Progenitor cell of endocrine pancreas (in vitro differentiated cells): ENCODE measurements at regions not wholly inside any gene's neighbourhood (a gene's known extent, or its start where the extent isn't known, plus 50 kb on each side); places are given as distances from the start of the nearest gene placed in this dataset.

Experiments used
- DNase-seq: peaks from one replicate; pipeline ENCODE4 v3.0.0; 2021; ENCODE audit warnings: low spot score; ENCODE audit not compliant: unreplicated experiment
- H3K27ac Mint-ChIP-seq: 2 replicates; pipeline ENCODE4 v1.8.0; 2021; ENCODE audit warnings: mild to moderate bottlenecking, moderate library complexity, mixed read lengths
- H3K27me3 Mint-ChIP-seq: 2 replicates; pipeline ENCODE4 v1.8.0; 2021; ENCODE audit warnings: mixed read lengths
- H3K36me3 Mint-ChIP-seq: 2 replicates; pipeline ENCODE4 v1.8.0; 2022; ENCODE audit warnings: mixed read lengths; ENCODE audit not compliant: insufficient read depth
- H3K4me1 Mint-ChIP-seq: 2 replicates; pipeline ENCODE4 v1.8.0; 2021; ENCODE audit warnings: low read depth, mixed read lengths
- H3K4me3 Mint-ChIP-seq: 2 replicates; pipeline ENCODE4 v1.8.0; 2021; ENCODE audit warnings: low read depth, mild to moderate bottlenecking, moderate library complexity, mixed read lengths
- H3K9me3 Mint-ChIP-seq: 2 replicates; pipeline ENCODE4 v1.8.0; 2021; ENCODE audit warnings: low read depth, mixed read lengths
- CTCF ChIP-seq: fragments of 200-600 bp; sonication (generic); IDR thresholded peaks from one replicate; pipeline ENCODE4 v1.5.0; 2021; ENCODE audit warnings: antibody characterized with exemption, mild to moderate bottlenecking; ENCODE audit not compliant: unreplicated experiment

GRCh38 chr3:117298273-117298672 is 588.7 kb downstream of the TUSC7 start:
- no peak for DNase-seq
- TF ChIP-seq CTCF, result no peak
- Mint-ChIP-seq H3K4me1 (peaks cover 4% of the 10 kb centered on the region), H3K27me3 (no peaks in the 10 kb centered on the region), H3K9me3 (no peaks in the 10 kb centered on the region), H3K36me3 (no peaks in the 10 kb centered on the region), H3K4me3 (no peak overlapping the region), H3K27ac (no peak overlapping the region)

- Mint-ChIP-seq H3K27ac (no peak overlapping the region), H3K9me3 (no peaks in the 10 kb centered on the region), H3K27me3 (no peaks in the 10 kb centered on the region), H3K4me3 (no peak overlapping the region), H3K36me3 (no peaks in the 10 kb centered on the region), H3K4me1 (no peaks in the 10 kb centered on the region)
- TF ChIP-seq CTCF, result no peak
- DNase-seq, result no peak
Observed at GRCh38 chr3:117302428-117302827, 592.8 kb downstream of the TUSC7 start.

GRCh38 chr3:117303443-117303842 is 593.9 kb downstream of the TUSC7 start:
- no peak for TF ChIP-seq CTCF
- H3K36me3 Mint-ChIP-seq, result no peaks in the 10 kb centered on the region
- no peaks in the 10 kb centered on the region for H3K4me1 Mint-ChIP-seq
- H3K9me3 Mint-ChIP-seq, result no peaks in the 10 kb centered on the region
- no peak for DNase-seq
- no peaks in the 10 kb centered on the region for H3K27me3 Mint-ChIP-seq
- no peak overlapping the region for H3K27ac Mint-ChIP-seq
- no peak overlapping the region for H3K4me3 Mint-ChIP-seq

- no peak overlapping the region for H3K27ac Mint-ChIP-seq
- no peaks in the 10 kb centered on the region for H3K4me1 Mint-ChIP-seq
- H3K4me3 Mint-ChIP-seq, result no peak overlapping the region
- H3K27me3 Mint-ChIP-seq, result no peaks in the 10 kb centered on the region
- no peaks in the 10 kb centered on the region for H3K9me3 Mint-ChIP-seq
- H3K36me3 Mint-ChIP-seq, result no peaks in the 10 kb centered on the region
- no peak for DNase-seq
- no peak for TF ChIP-seq CTCF
Observed at GRCh38 chr3:117304681-117305080, 595.1 kb downstream of the TUSC7 start.

- H3K36me3 Mint-ChIP-seq, result no peaks in the 10 kb centered on the region
- no peak overlapping the region for H3K27ac Mint-ChIP-seq
- DNase-seq, result no peak
- no peak for TF ChIP-seq CTCF
- H3K9me3 Mint-ChIP-seq, result no peaks in the 10 kb centered on the region
- no peaks in the 10 kb centered on the region for H3K27me3 Mint-ChIP-seq
- H3K4me3 Mint-ChIP-seq, result no peak overlapping the region
- no peaks in the 10 kb centered on the region for H3K4me1 Mint-ChIP-seq
Observed at GRCh38 chr3:117305681-117306080, 596.1 kb downstream of the TUSC7 start.
